SK-N-SH (cell line): ENCODE measurements at regions not wholly inside any gene's neighbourhood (a gene's known extent, or its start where the extent isn't known, plus 50 kb on each side); places are given as distances from the start of the nearest gene placed in this dataset.

Experiments used
- CTCF ChIP-seq: fragments of 200-600 bp; sonication (generic); IDR thresholded peaks from 2 replicates; pipeline ENCODE4 v1.6.1; 2017; ENCODE audit warnings: antibody characterized with exemption, mild to moderate bottlenecking, moderate library complexity
- ELF1 ChIP-seq: IDR thresholded peaks from 2 replicates; pipeline ENCODE4 v1.4.0; 2012
- EP300 ChIP-seq, 2 experiments: IDR thresholded peaks; 2 replicates each; pipeline versions ENCODE4 v1.4.0 to v1.6.1; 2012; ENCODE audit warnings: borderline replicate concordance in 1 of 2, low read depth in 1 of 2, low read length in 1 of 2
- FOXJ3 ChIP-seq: sonication (generic); formaldehyde crosslinking; IDR thresholded peaks from 2 replicates; pipeline ENCODE4 v1.5.1; 2020; ENCODE audit warnings: mild to moderate bottlenecking, missing genetic modification reagents
- GABPA ChIP-seq: IDR thresholded peaks from 2 replicates; pipeline ENCODE4 v1.4.0; 2012; ENCODE audit warnings: low read depth, mild to moderate bottlenecking
- GATA2 ChIP-seq: sonication (generic); formaldehyde crosslinking; IDR thresholded peaks from 2 replicates; pipeline ENCODE4 v1.5.0; 2020; ENCODE audit warnings: mild to moderate bottlenecking, missing genetic modification reagents
- NRF1 ChIP-seq: IDR thresholded peaks from 2 replicates; pipeline ENCODE4 v1.6.1; 2012; ENCODE audit warnings: low read depth, mild to moderate bottlenecking, low read length
- POLR2AphosphoS5 ChIP-seq: IDR thresholded peaks from 2 replicates; pipeline ENCODE4 v1.6.1; 2012; ENCODE audit warnings: low read depth, low read length
- RAD21 ChIP-seq: IDR thresholded peaks from 2 replicates; pipeline ENCODE4 v1.6.1; 2012; ENCODE audit warnings: mild to moderate bottlenecking, low read length
- REST ChIP-seq: IDR thresholded peaks from 2 replicates; pipeline ENCODE4 v1.6.1; 2012; ENCODE audit warnings: mild to moderate bottlenecking, low read depth, low read length, moderate library complexity
- TAF1 ChIP-seq: IDR thresholded peaks from 2 replicates; pipeline ENCODE4 v1.6.1; 2012; ENCODE audit warnings: low read depth, mild to moderate bottlenecking, low read length, moderate library complexity, borderline replicate concordance
- TEAD4 ChIP-seq: IDR thresholded peaks from 2 replicates; pipeline ENCODE4 v1.4.0; 2012; ENCODE audit warnings: mild to moderate bottlenecking, borderline replicate concordance; ENCODE audit not compliant: insufficient read depth
- USF2 ChIP-seq: fragments of 150-350 bp; IDR thresholded peaks from 2 replicates; pipeline ENCODE4 v1.6.1; 2017; ENCODE audit warnings: antibody characterized with exemption, low read length, low read depth, borderline replicate concordance
- ZBTB33 ChIP-seq: IDR thresholded peaks from 2 replicates; pipeline ENCODE4 v1.4.0; 2012; ENCODE audit warnings: low read depth, borderline replicate concordance

- TF ChIP-seq EP300 (IDR thresholded peaks at IDR 0.05; ENCODE audit: borderline replicate concordance in 1 of 2, low read depth in 1 of 2, low read length in 1 of 2) (no peak), CTCF (no peak), GATA2 (CRISPR knock-in tag) (no peak), ZBTB33 (no peak), ELF1 (no peak), POLR2AphosphoS5 (no peak), TAF1 (no peak), GABPA (no peak), NRF1 (no peak), REST (no peak), TEAD4 (no peak), RAD21 (no peak), USF2 (no peak), FOXJ3 (CRISPR knock-in tag) (no peak)
Measured at GRCh38 chr12:19048943-19049342, 80.6 kb upstream of the PLEKHA5 start.
